HEK293 (cell line): ENCODE measurements at regions not wholly inside any gene's neighbourhood (a gene's known extent, or its start where the extent isn't known, plus 50 kb on each side); places are given as distances from the start of the nearest gene placed in this dataset.

ENCODE experiments used
- CTCF ChIP-seq: fragments of 450-650 bp; formaldehyde crosslinking; IDR thresholded peaks from 2 replicates; pipeline ENCODE4 v1.5.1; 2016; ENCODE audit warnings: missing biosample characterization, missing genetic modification characterization
- MYNN ChIP-seq: fragments of 450-650 bp; formaldehyde crosslinking; IDR thresholded peaks from 2 replicates; pipeline ENCODE4 v1.5.1; 2016; ENCODE audit warnings: missing biosample characterization, missing genetic modification characterization, borderline replicate concordance
- TCF7L2 ChIP-seq: IDR thresholded peaks from 2 replicates; pipeline ENCODE4 v1.6.1; 2011; ENCODE audit warnings: low read depth, mild to moderate bottlenecking, inconsistent platforms, low read length, moderate library complexity, borderline replicate concordance
- YY1 ChIP-seq: fragments of 450-650 bp; formaldehyde crosslinking; IDR thresholded peaks from 2 replicates; pipeline ENCODE4 v1.5.1; 2018; ENCODE audit warnings: missing biosample characterization, missing genetic modification characterization
- ZBTB48 ChIP-seq: fragments of 450-650 bp; formaldehyde crosslinking; IDR thresholded peaks from 2 replicates; pipeline ENCODE4 v1.5.1; 2016; ENCODE audit warnings: missing biosample characterization, missing genetic modification characterization
- ZNF16 ChIP-seq: fragments of 450-650 bp; formaldehyde crosslinking; IDR thresholded peaks from 2 replicates; pipeline ENCODE4 v1.5.1; 2016; ENCODE audit warnings: low read depth, missing biosample characterization, missing genetic modification characterization
- ZNF510 ChIP-seq: fragments of 450-650 bp; formaldehyde crosslinking; IDR thresholded peaks from 2 replicates; pipeline ENCODE4 v1.5.1; 2018; ENCODE audit warnings: mild to moderate bottlenecking, missing genetic modification characterization, missing biosample characterization; ENCODE audit not compliant: insufficient replicate concordance
- ZNF549 ChIP-seq: fragments of 450-650 bp; IDR thresholded peaks from 2 replicates; pipeline ENCODE4 v1.5.1; 2018; ENCODE audit warnings: missing biosample characterization, missing genetic modification characterization, mild to moderate bottlenecking, inconsistent platforms, moderate library complexity
- ZNF701 ChIP-seq: fragments of 450-650 bp; formaldehyde crosslinking; IDR thresholded peaks from 2 replicates; pipeline ENCODE4 v1.5.1; 2016; ENCODE audit warnings: missing biosample characterization, missing genetic modification characterization
- TF ChIP-seq, protein P1 (sequence below): fragments of 450-650 bp; formaldehyde crosslinking; IDR thresholded peaks from 2 replicates; pipeline ENCODE4 v1.5.1; 2016; ENCODE audit warnings: missing biosample characterization, missing genetic modification characterization
- TF ChIP-seq, protein P2 (sequence below): fragments of 450-650 bp; formaldehyde crosslinking; IDR thresholded peaks from 2 replicates; pipeline ENCODE4 v1.5.1; 2017; ENCODE audit warnings: missing biosample characterization, mild to moderate bottlenecking, missing genetic modification characterization, moderate library complexity
- TF ChIP-seq, protein P3 (sequence below): fragments of 450-650 bp; formaldehyde crosslinking; IDR thresholded peaks from 2 replicates; pipeline ENCODE4 v1.5.1; 2016; ENCODE audit warnings: missing biosample characterization, missing genetic modification characterization

- TF ChIP-seq CTCF (no peak), ZNF549 (tag by site-specific recombination) (no peak), TCF7L2 (no peak), ZNF701 (tag by site-specific recombination) (no peak), ZNF510 (tag by site-specific recombination) (no peak), ZBTB48 (tag by site-specific recombination) (no peak), MYNN (tag by site-specific recombination) (no peak), YY1 (tag by site-specific recombination) (no peak), ZNF16 (tag by site-specific recombination) (no peak)
- TF ChIP-seq, protein P1, sequence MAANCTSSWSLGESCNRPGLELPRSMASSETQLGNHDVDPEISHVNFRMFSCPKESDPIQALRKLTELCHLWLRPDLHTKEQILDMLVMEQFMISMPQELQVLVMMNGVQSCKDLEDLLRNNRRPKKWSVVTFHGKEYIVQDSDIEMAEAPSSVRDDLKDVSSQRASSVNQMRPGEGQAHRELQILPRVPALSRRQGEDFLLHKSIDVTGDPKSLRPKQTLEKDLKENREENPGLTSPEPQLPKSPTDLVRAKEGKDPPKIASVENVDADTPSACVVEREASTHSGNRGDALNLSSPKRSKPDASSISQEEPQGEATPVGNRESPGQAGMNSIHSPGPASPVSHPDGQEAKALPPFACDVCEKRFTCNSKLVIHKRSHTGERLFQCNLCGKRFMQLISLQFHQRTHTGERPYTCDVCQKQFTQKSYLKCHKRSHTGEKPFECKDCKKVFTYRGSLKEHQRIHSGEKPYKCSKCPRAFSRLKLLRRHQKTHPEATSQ (tag by site-specific recombination), result no peak
- TF ChIP-seq, protein P2, sequence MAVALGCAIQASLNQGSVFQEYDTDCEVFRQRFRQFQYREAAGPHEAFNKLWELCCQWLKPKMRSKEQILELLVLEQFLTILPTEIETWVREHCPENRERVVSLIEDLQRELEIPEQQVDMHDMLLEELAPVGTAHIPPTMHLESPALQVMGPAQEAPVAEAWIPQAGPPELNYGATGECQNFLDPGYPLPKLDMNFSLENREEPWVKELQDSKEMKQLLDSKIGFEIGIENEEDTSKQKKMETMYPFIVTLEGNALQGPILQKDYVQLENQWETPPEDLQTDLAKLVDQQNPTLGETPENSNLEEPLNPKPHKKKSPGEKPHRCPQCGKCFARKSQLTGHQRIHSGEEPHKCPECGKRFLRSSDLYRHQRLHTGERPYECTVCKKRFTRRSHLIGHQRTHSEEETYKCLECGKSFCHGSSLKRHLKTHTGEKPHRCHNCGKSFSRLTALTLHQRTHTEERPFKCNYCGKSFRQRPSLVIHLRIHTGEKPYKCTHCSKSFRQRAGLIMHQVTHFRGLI, result no peak
- TF ChIP-seq, protein P3, sequence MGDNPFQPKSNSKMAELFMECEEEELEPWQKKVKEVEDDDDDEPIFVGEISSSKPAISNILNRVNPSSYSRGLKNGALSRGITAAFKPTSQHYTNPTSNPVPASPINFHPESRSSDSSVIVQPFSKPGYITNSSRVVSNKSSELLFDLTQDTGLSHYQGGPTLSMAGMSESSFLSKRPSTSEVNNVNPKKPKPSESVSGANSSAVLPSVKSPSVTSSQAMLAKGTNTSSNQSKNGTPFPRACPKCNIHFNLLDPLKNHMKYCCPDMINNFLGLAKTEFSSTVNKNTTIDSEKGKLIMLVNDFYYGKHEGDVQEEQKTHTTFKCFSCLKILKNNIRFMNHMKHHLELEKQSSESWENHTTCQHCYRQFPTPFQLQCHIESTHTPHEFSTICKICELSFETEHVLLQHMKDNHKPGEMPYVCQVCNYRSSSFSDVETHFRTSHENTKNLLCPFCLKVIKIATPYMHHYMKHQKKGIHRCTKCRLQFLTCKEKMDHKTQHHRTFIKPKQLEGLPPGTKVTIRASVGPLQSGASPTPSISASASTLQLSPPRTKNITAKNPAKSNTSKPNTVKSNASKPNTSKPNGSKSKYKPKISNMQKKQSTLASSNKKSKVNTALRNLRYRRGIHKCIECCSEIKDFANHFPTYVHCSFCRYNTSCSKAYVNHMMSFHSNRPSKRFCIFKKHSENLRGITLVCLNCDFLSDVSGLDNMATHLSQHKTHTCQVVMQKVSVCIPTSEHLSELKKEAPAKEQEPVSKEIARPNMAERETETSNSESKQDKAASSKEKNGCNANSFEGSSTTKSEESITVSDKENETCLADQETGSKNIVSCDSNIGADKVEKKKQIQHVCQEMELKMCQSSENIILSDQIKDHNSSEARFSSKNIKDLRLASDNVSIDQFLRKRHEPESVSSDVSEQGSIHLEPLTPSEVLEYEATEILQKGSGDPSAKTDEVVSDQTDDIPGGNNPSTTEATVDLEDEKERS, result no peak
Measured at GRCh38 chr9:80020056-80020455, 448.3 kb downstream of the TLE4 start.
